Astrocyte (in vitro differentiated cells and primary cell): ENCODE measurements at regions not wholly inside any gene's neighbourhood (a gene's known extent, or its start where the extent isn't known, plus 50 kb on each side); places are given as distances from the start of the nearest gene placed in this dataset.

Experiments used
- DNase-seq: peaks from one replicate; pipeline ENCODE4 v3.0.0-alpha.2; 2010; ENCODE audit warnings: low read depth
- FAIRE-seq: peaks from 2 replicates; lab custom pipeline; 2011; peaks lifted over from hg19 to GRCh38; lab: Jason Lieb, UNC
- H2AFZ ChIP-seq: 2 replicates; pipeline ENCODE4 v1.6.0; 2012; ENCODE audit warnings: low read depth, low read length, inconsistent platforms
- H3K27ac ChIP-seq: 2 replicates; pipeline ENCODE4 v1.5.1; 2011; ENCODE audit warnings: low read depth, low read length, inconsistent platforms
- H3K27me3 ChIP-seq: 2 replicates; pipeline ENCODE4 v1.6.0; 2011; ENCODE audit warnings: low read length, inconsistent platforms; ENCODE audit not compliant: insufficient read depth
- H3K36me3 ChIP-seq: 2 replicates; pipeline ENCODE4 v1.5.1; 2011; ENCODE audit warnings: low read length, inconsistent platforms; ENCODE audit not compliant: insufficient read depth
- H3K4me1 ChIP-seq: 2 replicates; pipeline ENCODE4 v1.5.1; 2011; ENCODE audit warnings: low read length, inconsistent platforms; ENCODE audit not compliant: insufficient read depth
- H3K4me2 ChIP-seq: 2 replicates; pipeline ENCODE4 v1.6.0; 2012; ENCODE audit warnings: low read length, inconsistent platforms
- H3K4me3 ChIP-seq: 2 replicates; pipeline ENCODE4 v1.5.1; 2011; ENCODE audit warnings: low read depth, mild to moderate bottlenecking, low read length, inconsistent platforms; ENCODE audit not compliant: insufficient read depth
- H3K79me2 ChIP-seq: 2 replicates; pipeline ENCODE4 v1.6.0; 2012; ENCODE audit warnings: mild to moderate bottlenecking, low read length, inconsistent platforms; ENCODE audit not compliant: insufficient read depth
- H3K9ac ChIP-seq: 2 replicates; pipeline ENCODE4 v1.6.0; 2012; ENCODE audit warnings: mild to moderate bottlenecking, low read length, inconsistent platforms
- H3K9me3 ChIP-seq: 2 replicates; pipeline ENCODE4 v1.5.1; 2012; ENCODE audit warnings: low read depth, mild to moderate bottlenecking, low read length, inconsistent platforms; ENCODE audit not compliant: insufficient read depth
- H4K20me1 ChIP-seq: 2 replicates; pipeline ENCODE4 v1.6.0; 2012; ENCODE audit warnings: low read length, inconsistent platforms; ENCODE audit not compliant: insufficient read depth
- H3K27ac Mint-ChIP-seq: one replicate; pipeline ENCODE4 v1.8.0; 2021; ENCODE audit warnings: mild to moderate bottlenecking, mixed read lengths; ENCODE audit not compliant: unreplicated experiment
- H3K27me3 Mint-ChIP-seq: one replicate; pipeline ENCODE4 v1.8.0; 2021; ENCODE audit warnings: low read depth, mixed read lengths; ENCODE audit not compliant: unreplicated experiment
- H3K36me3 Mint-ChIP-seq: one replicate; pipeline ENCODE4 v1.8.0; 2021; ENCODE audit warnings: low read depth, mixed read lengths; ENCODE audit not compliant: unreplicated experiment
- H3K4me1 Mint-ChIP-seq: one replicate; pipeline ENCODE4 v1.8.0; 2021; ENCODE audit warnings: low read depth, mixed read lengths; ENCODE audit not compliant: unreplicated experiment
- H3K4me3 Mint-ChIP-seq: one replicate; pipeline ENCODE4 v1.8.0; 2021; ENCODE audit warnings: mild to moderate bottlenecking, moderate library complexity, mixed read lengths; ENCODE audit not compliant: unreplicated experiment
- H3K9me3 Mint-ChIP-seq: one replicate; pipeline ENCODE4 v1.8.0; 2021; ENCODE audit warnings: mild to moderate bottlenecking, mixed read lengths; ENCODE audit not compliant: unreplicated experiment
- CTCF ChIP-seq: IDR thresholded peaks from 2 replicates; pipeline ENCODE4 v1.5.1; 2011; ENCODE audit warnings: low read depth, mild to moderate bottlenecking, inconsistent platforms, low read length, moderate library complexity; ENCODE audit not compliant: insufficient read depth
- EZH2 ChIP-seq: IDR thresholded peaks from 2 replicates; pipeline ENCODE4 v1.6.1; 2012; ENCODE audit warnings: mild to moderate bottlenecking, low read length, inconsistent platforms; ENCODE audit not compliant: insufficient read depth

- H3K4me2 ChIP-seq = no peak overlapping the region
- no peaks in the 10 kb centered on the region for H4K20me1 ChIP-seq
- H3K27ac ChIP-seq = no peak overlapping the region
- Mint-ChIP-seq H3K4me1 (peaks cover 11% of the 10 kb centered on the region), H3K4me3 (no peak overlapping the region), H3K27me3 (peaks cover 3% of the 10 kb centered on the region), H3K9me3 (no peaks in the 10 kb centered on the region), H3K36me3 (no peaks in the 10 kb centered on the region), H3K27ac (no peak overlapping the region)
- H3K4me3 ChIP-seq = no peak overlapping the region
- no peaks in the 10 kb centered on the region for H3K36me3 ChIP-seq
- no peak overlapping the region for H3K9ac ChIP-seq
- H3K9me3 ChIP-seq = no peaks in the 10 kb centered on the region
- DNase-seq = no peak
- no peaks in the 10 kb centered on the region for H3K79me2 ChIP-seq
- no peak for FAIRE-seq
- no peaks in the 10 kb centered on the region for H3K4me1 ChIP-seq
- TF ChIP-seq CTCF (no peak), EZH2 (no peak)
- H2AFZ ChIP-seq = no peak overlapping the region
- no peaks in the 10 kb centered on the region for H3K27me3 ChIP-seq
Measured at GRCh38 chr3:157939166-157939565, 167.1 kb downstream of the SHOX2 start.

- FAIRE-seq (no peak), DNase-seq (peak; percentile 43)
- peaks cover 11% of the 10 kb centered on the region for H3K4me1 Mint-ChIP-seq
- H3K4me1 ChIP-seq = no peaks in the 10 kb centered on the region
- H3K36me3 Mint-ChIP-seq = no peaks in the 10 kb centered on the region
- no peak for TF ChIP-seq CTCF
- no peak for TF ChIP-seq EZH2
- H3K9ac ChIP-seq = no peak overlapping the region
- H2AFZ ChIP-seq = no peak overlapping the region
- H3K27me3 Mint-ChIP-seq = peaks cover 3% of the 10 kb centered on the region
- no peak overlapping the region for H3K27ac ChIP-seq
- no peaks in the 10 kb centered on the region for H3K9me3 Mint-ChIP-seq
- H3K4me2 ChIP-seq = no peak overlapping the region
- no peaks in the 10 kb centered on the region for H3K9me3 ChIP-seq
- H3K27me3 ChIP-seq = no peaks in the 10 kb centered on the region
- no peak overlapping the region for H3K4me3 ChIP-seq
- H4K20me1 ChIP-seq = no peaks in the 10 kb centered on the region
- H3K36me3 ChIP-seq = no peaks in the 10 kb centered on the region
- no peaks in the 10 kb centered on the region for H3K79me2 ChIP-seq
- H3K4me3 Mint-ChIP-seq = no peak overlapping the region
- no peak overlapping the region for H3K27ac Mint-ChIP-seq
Measured at GRCh38 chr3:157938154-157938779, 168.0 kb downstream of the SHOX2 start.

- Histone ChIP-seq H2AFZ (no peak overlapping the region), H3K4me1 (no peaks in the 10 kb centered on the region), H3K9ac (no peak overlapping the region), H3K27me3 (no peaks in the 10 kb centered on the region), H3K27ac (no peak overlapping the region), H3K4me2 (no peak overlapping the region), H3K4me3 (no peak overlapping the region), H3K79me2 (no peaks in the 10 kb centered on the region), H3K36me3 (no peaks in the 10 kb centered on the region), H4K20me1 (no peaks in the 10 kb centered on the region), H3K9me3 (no peaks in the 10 kb centered on the region)
- peaks cover 3% of the 10 kb centered on the region for H3K27me3 Mint-ChIP-seq
- H3K4me3 Mint-ChIP-seq = no peak overlapping the region
- H3K9me3 Mint-ChIP-seq = no peaks in the 10 kb centered on the region
- no peak for DNase-seq
- no peak for TF ChIP-seq CTCF
- no peak for TF ChIP-seq EZH2
- no peaks in the 10 kb centered on the region for H3K4me1 Mint-ChIP-seq
- no peak for FAIRE-seq
- no peaks in the 10 kb centered on the region for H3K36me3 Mint-ChIP-seq
- no peak overlapping the region for H3K27ac Mint-ChIP-seq
Measured at GRCh38 chr3:157931517-157931916, 174.7 kb downstream of the SHOX2 start.
